SK-N-SH (cell line): ENCODE measurements at regions not wholly inside any gene's neighbourhood (a gene's known extent, or its start where the extent isn't known, plus 50 kb on each side); places are given as distances from the start of the nearest gene placed in this dataset.

ENCODE experiments used
- CTCF ChIA-PET: fragments of 300-600, 350-600 bp; formaldehyde crosslinking; extraction: SDS; loops from one replicate; lab custom pipeline; 2021; lab: Yijun Ruan, JAX
- POLR2A ChIA-PET: fragments of 350-600 bp; sonication (Branson Sonifier 250); formaldehyde crosslinking; extraction: SDS; loops from one replicate; lab custom pipeline; 2020; ENCODE audit warnings: antibody characterized with exemption, inconsistent platforms; lab: Yijun Ruan, JAX
- DNase-seq: peaks from one replicate; pipeline ENCODE4 v3.0.0; 2012
- H2AFZ ChIP-seq: fragments of 200-600 bp; sonication (generic); 2 replicates; pipeline ENCODE4 v1.8.1; 2016; ENCODE audit warnings: antibody characterized with exemption, mild to moderate bottlenecking, low read depth
- H3F3A ChIP-seq: fragments of 200-600 bp; sonication (generic); replicated peaks from 2 replicates; pipeline ENCODE3; 2016; ENCODE audit warnings: antibody characterized with exemption, mild to moderate bottlenecking; ENCODE audit not compliant: insufficient read depth
- H3K27ac ChIP-seq, 2 experiments: fragments of 200-500 bp in 1 of 2; fragments of 200-600 bp in 1 of 2; sonication (Bioruptor generic) in 1 of 2; sonication (generic), shearing (Covaris generic) in 1 of 2; 2 replicates each; pipeline versions ENCODE4 v1.5.1 to v1.6.1; 2014 to 2016; ENCODE audit warnings: low read depth in 2 of 2, inconsistent platforms in 1 of 2, low read length in 1 of 2, mild to moderate bottlenecking in 1 of 2, mixed read lengths in 1 of 2
- H3K27me3 ChIP-seq: fragments of 200-600 bp; sonication (generic), shearing (Covaris generic); 2 replicates; pipeline ENCODE4 v1.6.1; 2016; ENCODE audit warnings: mixed run types; ENCODE audit not compliant: insufficient read depth
- H3K36me3 ChIP-seq, 2 experiments: fragments of 200-500 bp in 1 of 2; fragments of 200-600 bp in 1 of 2; sonication (Bioruptor generic) in 1 of 2; sonication (generic) in 1 of 2; replicated peaks in 1 of 2; 2 replicates each; pipeline versions ENCODE3 to v1.5.1; 2014 to 2016; ENCODE audit warnings: low read length in 1 of 2, mild to moderate bottlenecking in 1 of 2; ENCODE audit not compliant: insufficient read depth in 2 of 2, control insufficient read depth in 1 of 2
- H3K4me1 ChIP-seq, 2 experiments: fragments of 200-500 bp in 1 of 2; fragments of 200-600 bp in 1 of 2; sonication (Bioruptor generic) in 1 of 2; sonication (generic), shearing (Covaris generic) in 1 of 2; 2 replicates each; pipeline versions ENCODE4 v1.5.1 to v1.6.1; 2014 to 2016; ENCODE audit warnings: low read depth in 1 of 2, low read length in 1 of 2, mixed run types in 1 of 2; ENCODE audit not compliant: insufficient read depth in 2 of 2, control insufficient read depth in 1 of 2
- H3K4me2 ChIP-seq: fragments of 200-600 bp; sonication (generic), shearing (Covaris generic); 2 replicates; pipeline ENCODE4 v1.6.1; 2017; ENCODE audit warnings: mixed run types
- H3K4me3 ChIP-seq, 2 experiments: fragments of 200-500 bp in 1 of 2; fragments of 200-600 bp in 1 of 2; sonication (Bioruptor generic) in 1 of 2; sonication (generic), shearing (Covaris generic) in 1 of 2; 2 replicates each; pipeline versions ENCODE4 v1.5.1 to v1.8.1; 2014 to 2016; ENCODE audit warnings: low read depth in 2 of 2, inconsistent platforms in 1 of 2, low read length in 1 of 2, mild to moderate bottlenecking in 1 of 2, mixed read lengths in 1 of 2, moderate library complexity in 1 of 2
- H3K79me2 ChIP-seq: fragments of 200-600 bp; sonication (generic); 2 replicates; pipeline ENCODE4 v1.8.1; 2017; ENCODE audit warnings: mild to moderate bottlenecking; ENCODE audit not compliant: insufficient read depth
- H3K9ac ChIP-seq: fragments of 200-600 bp; sonication (generic); 2 replicates; pipeline ENCODE4 v1.6.1; 2017; ENCODE audit warnings: mixed run types
- H3K9me2 ChIP-seq: fragments of 200-600 bp; sonication (generic); 2 replicates; pipeline ENCODE4 v1.6.1; 2017; ENCODE audit warnings: mixed run types
- H3K9me3 ChIP-seq: fragments of 200-600 bp; sonication (generic); 2 replicates; pipeline ENCODE4 v1.6.1; 2017; ENCODE audit warnings: mixed run types, mild to moderate bottlenecking, moderate library complexity
- H4K20me1 ChIP-seq: fragments of 200-600 bp; sonication (generic); 2 replicates; pipeline ENCODE4 v1.6.1; 2017; ENCODE audit warnings: mild to moderate bottlenecking, mixed run types; ENCODE audit not compliant: insufficient read depth
- ELF1 ChIP-seq: IDR thresholded peaks from 2 replicates; pipeline ENCODE4 v1.4.0; 2012
- FOXJ3 ChIP-seq: sonication (generic); formaldehyde crosslinking; IDR thresholded peaks from 2 replicates; pipeline ENCODE4 v1.5.1; 2020; ENCODE audit warnings: mild to moderate bottlenecking, missing genetic modification reagents
- GABPA ChIP-seq: IDR thresholded peaks from 2 replicates; pipeline ENCODE4 v1.4.0; 2012; ENCODE audit warnings: low read depth, mild to moderate bottlenecking
- GATA2 ChIP-seq: sonication (generic); formaldehyde crosslinking; IDR thresholded peaks from 2 replicates; pipeline ENCODE4 v1.5.0; 2020; ENCODE audit warnings: mild to moderate bottlenecking, missing genetic modification reagents
- NFIC ChIP-seq: IDR thresholded peaks from 2 replicates; pipeline ENCODE4 v1.4.0; 2012; ENCODE audit warnings: borderline replicate concordance
- PBX3 ChIP-seq: IDR thresholded peaks from 2 replicates; pipeline ENCODE4; 2012
- POLR2AphosphoS5 ChIP-seq: IDR thresholded peaks from 2 replicates; pipeline ENCODE4 v1.6.1; 2012; ENCODE audit warnings: low read depth, low read length
- RAD21 ChIP-seq: IDR thresholded peaks from 2 replicates; pipeline ENCODE4 v1.6.1; 2012; ENCODE audit warnings: mild to moderate bottlenecking, low read length
- RCOR1 ChIP-seq: fragments of 150-350 bp; IDR thresholded peaks from 2 replicates; pipeline ENCODE4 v1.6.1; 2017; ENCODE audit warnings: antibody characterized with exemption, low read length
- RFX5 ChIP-seq: IDR thresholded peaks from 2 replicates; pipeline ENCODE4 v1.6.1; 2012; ENCODE audit warnings: mild to moderate bottlenecking, improper control_type of control experiment, low read length
- USF1 ChIP-seq: IDR thresholded peaks from 2 replicates; pipeline ENCODE4 v1.4.0; 2012; ENCODE audit warnings: low read depth, borderline replicate concordance
- USF2 ChIP-seq: fragments of 150-350 bp; IDR thresholded peaks from 2 replicates; pipeline ENCODE4 v1.6.1; 2017; ENCODE audit warnings: antibody characterized with exemption, low read length, low read depth, borderline replicate concordance
- YY1 ChIP-seq: IDR thresholded peaks from 2 replicates; pipeline ENCODE4 v1.4.0; 2012; ENCODE audit warnings: low read depth, mild to moderate bottlenecking
- ZBTB33 ChIP-seq: IDR thresholded peaks from 2 replicates; pipeline ENCODE4 v1.4.0; 2012; ENCODE audit warnings: low read depth, borderline replicate concordance
- WGBS: methylation state at CpG from one replicate; pipeline ENCODE4 v1.1.6; 2017; ENCODE audit warnings: low lambda C conversion rate; 5-methylcytosine and 5-hydroxymethylcytosine counted together
- TF ChIP-seq, protein P1 (sequence below): fragments of 200-600 bp; sonication (generic); IDR thresholded peaks from 2 replicates; pipeline ENCODE4 v1.6.1; 2017; ENCODE audit warnings: antibody characterized with exemption, mild to moderate bottlenecking, moderate library complexity
- TF ChIP-seq, protein P2 (sequence below): fragments of 150-350 bp; IDR thresholded peaks from 2 replicates; pipeline ENCODE4 v1.6.1; 2016; ENCODE audit warnings: mild to moderate bottlenecking, low read depth, low read length

GRCh38 chr11:111097191-111097590, 148.3 kb upstream of the POU2AF2 start (continued):
- no peak for TF ChIP-seq ZBTB33
- no peak for TF ChIP-seq YY1
- no peak for TF ChIP-seq PBX3
- no peak for TF ChIP-seq NFIC
- TF ChIP-seq USF2, result no peak

GRCh38 chr11:111095327-111095726, 150.2 kb upstream of the POU2AF2 start:
- Histone ChIP-seq H3K36me3 (no peaks in the 10 kb centered on the region), H3K27ac (no peak overlapping the region), H3K4me2 (no peak overlapping the region), H3K79me2 (no peaks in the 10 kb centered on the region), H3K4me1 (no peaks in the 10 kb centered on the region; a peak in 2 of 4 replicates), H3K27me3 (no peaks in the 10 kb centered on the region), H3K9me3 (no peaks in the 10 kb centered on the region), H3K9me2 (no peaks in the 10 kb centered on the region), H3F3A (no peaks in the 10 kb centered on the region), H2AFZ (no peak overlapping the region), H3K9ac (no peak overlapping the region), H4K20me1 (no peaks in the 10 kb centered on the region), H3K4me3 (no peak overlapping the region)
- ChIA-PET POLR2A (no interaction called here), CTCF (no interaction called here)
- WGBS, result 67% methylated on average over 1 of the region's 1 CpG
- no peak for TF ChIP-seq GABPA
- TF ChIP-seq PBX3, result no peak
- TF ChIP-seq RCOR1, result no peak
- TF ChIP-seq, protein P1, sequence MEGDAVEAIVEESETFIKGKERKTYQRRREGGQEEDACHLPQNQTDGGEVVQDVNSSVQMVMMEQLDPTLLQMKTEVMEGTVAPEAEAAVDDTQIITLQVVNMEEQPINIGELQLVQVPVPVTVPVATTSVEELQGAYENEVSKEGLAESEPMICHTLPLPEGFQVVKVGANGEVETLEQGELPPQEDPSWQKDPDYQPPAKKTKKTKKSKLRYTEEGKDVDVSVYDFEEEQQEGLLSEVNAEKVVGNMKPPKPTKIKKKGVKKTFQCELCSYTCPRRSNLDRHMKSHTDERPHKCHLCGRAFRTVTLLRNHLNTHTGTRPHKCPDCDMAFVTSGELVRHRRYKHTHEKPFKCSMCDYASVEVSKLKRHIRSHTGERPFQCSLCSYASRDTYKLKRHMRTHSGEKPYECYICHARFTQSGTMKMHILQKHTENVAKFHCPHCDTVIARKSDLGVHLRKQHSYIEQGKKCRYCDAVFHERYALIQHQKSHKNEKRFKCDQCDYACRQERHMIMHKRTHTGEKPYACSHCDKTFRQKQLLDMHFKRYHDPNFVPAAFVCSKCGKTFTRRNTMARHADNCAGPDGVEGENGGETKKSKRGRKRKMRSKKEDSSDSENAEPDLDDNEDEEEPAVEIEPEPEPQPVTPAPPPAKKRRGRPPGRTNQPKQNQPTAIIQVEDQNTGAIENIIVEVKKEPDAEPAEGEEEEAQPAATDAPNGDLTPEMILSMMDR, result no peak
- no peak for TF ChIP-seq GATA2
- no peak for TF ChIP-seq FOXJ3 (CRISPR knock-in tag)
- TF ChIP-seq ELF1, result no peak
- TF ChIP-seq, protein P2, sequence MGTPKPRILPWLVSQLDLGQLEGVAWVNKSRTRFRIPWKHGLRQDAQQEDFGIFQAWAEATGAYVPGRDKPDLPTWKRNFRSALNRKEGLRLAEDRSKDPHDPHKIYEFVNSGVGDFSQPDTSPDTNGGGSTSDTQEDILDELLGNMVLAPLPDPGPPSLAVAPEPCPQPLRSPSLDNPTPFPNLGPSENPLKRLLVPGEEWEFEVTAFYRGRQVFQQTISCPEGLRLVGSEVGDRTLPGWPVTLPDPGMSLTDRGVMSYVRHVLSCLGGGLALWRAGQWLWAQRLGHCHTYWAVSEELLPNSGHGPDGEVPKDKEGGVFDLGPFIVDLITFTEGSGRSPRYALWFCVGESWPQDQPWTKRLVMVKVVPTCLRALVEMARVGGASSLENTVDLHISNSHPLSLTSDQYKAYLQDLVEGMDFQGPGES, result no peak
- no peak for TF ChIP-seq RFX5
- TF ChIP-seq RAD21, result no peak
- TF ChIP-seq POLR2AphosphoS5, result no peak
- TF ChIP-seq USF1, result no peak
- DNase-seq, result no peak
